NT2/D1 (cell line): ENCODE measurements at regions not wholly inside any gene's neighbourhood (a gene's known extent, or its start where the extent isn't known, plus 50 kb on each side); places are given as distances from the start of the nearest gene placed in this dataset.

Experiments used
- DNase-seq: peaks from one replicate; pipeline ENCODE4 v3.0.0-alpha.2; 2011; ENCODE audit warnings: low read depth, low spot score
- H3K27me3 ChIP-seq: 2 replicates; pipeline ENCODE4 v1.6.0; 2011; ENCODE audit warnings: mild to moderate bottlenecking; ENCODE audit not compliant: insufficient read length, insufficient read depth
- H3K36me3 ChIP-seq: 2 replicates; pipeline ENCODE4 v1.6.1; 2011; ENCODE audit warnings: mild to moderate bottlenecking, low read length, mixed read lengths; ENCODE audit not compliant: insufficient read depth, insufficient read length
- H3K4me1 ChIP-seq: 2 replicates; pipeline ENCODE4 v1.5.1; 2011; ENCODE audit not compliant: insufficient read depth, insufficient read length
- H3K4me3 ChIP-seq: 2 replicates; pipeline ENCODE4 v1.5.1; 2011; ENCODE audit warnings: low read depth; ENCODE audit not compliant: insufficient read length
- H3K9ac ChIP-seq: 2 replicates; pipeline ENCODE4 v1.6.0; 2011; ENCODE audit warnings: low read depth; ENCODE audit not compliant: insufficient read length
- H3K9me3 ChIP-seq: 2 replicates; pipeline ENCODE4 v1.5.1; 2011; ENCODE audit warnings: mild to moderate bottlenecking, low read length; ENCODE audit not compliant: insufficient read depth
- SUZ12 ChIP-seq: IDR thresholded peaks from 2 replicates; pipeline ENCODE4 v1.6.1; 2011; ENCODE audit not compliant: insufficient read length, insufficient read depth; ENCODE audit errors: extremely low read depth
- YY1 ChIP-seq: IDR thresholded peaks from 2 replicates; pipeline ENCODE4 v1.6.1; 2011; ENCODE audit not compliant: insufficient read length, insufficient read depth
- ZNF274 ChIP-seq: IDR thresholded peaks from 2 replicates; pipeline ENCODE4 v1.6.1; 2011; ENCODE audit warnings: mild to moderate bottlenecking, low read depth, low read length

DNA sequence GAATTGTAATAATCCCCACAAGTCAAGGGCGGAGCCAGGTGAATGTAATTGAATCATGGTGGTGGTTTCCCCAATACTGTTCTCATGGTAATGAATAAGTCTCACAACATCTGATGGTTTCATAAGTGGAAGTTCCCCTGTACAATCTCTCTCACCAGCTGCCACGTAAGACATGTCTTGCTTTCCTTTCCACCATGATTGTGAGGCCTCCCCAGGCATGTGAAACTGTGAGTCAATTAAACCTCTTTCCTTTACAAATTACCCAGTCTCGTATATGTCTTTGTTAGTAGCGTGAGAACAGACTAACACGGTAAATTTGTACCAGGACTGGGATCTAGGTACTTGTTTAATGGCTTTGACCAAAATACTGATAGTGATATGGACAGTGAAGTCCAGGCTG lies 744.3 kb upstream of the REG3G start:
- H3K9ac ChIP-seq, result no peak overlapping the region
- DNase-seq, result no peak
- no peak overlapping the region for H3K4me3 ChIP-seq
- no peaks in the 10 kb centered on the region for H3K36me3 ChIP-seq
- H3K9me3 ChIP-seq, result peaks cover 4% of the 10 kb centered on the region; the same call in 1 of the 2 replicates
- TF ChIP-seq SUZ12, result no peak
- no peak for TF ChIP-seq ZNF274
- TF ChIP-seq YY1, result no peak
- no peaks in the 10 kb centered on the region for H3K27me3 ChIP-seq
- H3K4me1 ChIP-seq, result no peaks in the 10 kb centered on the region

DNA sequence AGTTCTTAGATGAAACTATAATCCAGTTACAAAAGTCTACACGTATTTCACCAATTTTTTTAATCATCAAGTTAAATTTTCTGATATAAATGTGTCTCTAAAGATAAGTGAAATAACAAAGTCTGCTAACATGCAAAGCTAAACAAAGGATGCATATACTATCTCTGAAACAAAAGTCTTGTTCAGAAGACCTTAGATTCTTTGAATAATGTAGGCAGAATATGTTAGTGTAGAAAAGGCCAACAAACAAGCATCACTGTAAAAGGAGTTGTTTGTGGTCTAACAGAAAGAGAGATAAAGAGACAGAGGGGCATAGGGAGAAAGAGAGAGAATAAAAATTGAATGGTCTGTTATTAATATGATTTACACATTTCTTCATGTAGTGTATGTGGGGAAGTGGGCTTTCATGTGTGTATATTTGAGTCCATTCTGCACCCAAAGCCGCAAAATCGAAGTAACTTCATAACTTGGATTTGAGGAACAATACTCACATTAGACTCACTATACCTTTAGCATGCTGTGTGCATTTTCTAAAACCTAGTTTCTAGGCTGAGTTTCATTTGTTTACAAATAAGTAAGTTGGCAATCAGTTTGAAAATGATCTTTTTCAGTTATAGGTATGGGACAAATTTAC lies 734.8 kb upstream of the REG3G start:
- TF ChIP-seq SUZ12 (no peak), ZNF274 (no peak), YY1 (no peak)
- H3K36me3 ChIP-seq, result no peaks in the 10 kb centered on the region

DNA sequence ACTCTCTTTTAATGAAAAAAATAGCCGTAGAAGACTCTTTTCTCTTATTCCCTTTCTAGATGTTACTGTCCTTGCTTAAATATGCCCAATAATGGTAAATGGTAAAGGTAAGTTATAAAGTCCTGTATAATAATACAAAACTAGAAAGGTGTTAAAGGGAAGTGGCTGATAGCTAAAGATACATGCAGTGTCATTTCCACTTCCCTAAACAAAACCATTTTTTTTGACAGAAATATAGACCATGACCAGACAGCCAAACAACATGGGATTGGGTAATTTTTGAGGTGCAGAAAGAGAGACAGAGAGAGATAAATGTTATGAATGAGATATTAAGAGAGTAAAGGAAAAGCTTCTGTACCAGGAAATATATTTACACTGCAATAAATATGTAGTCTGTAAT lies 731.7 kb upstream of the REG3G start:
- Histone ChIP-seq H3K27me3 (no peaks in the 10 kb centered on the region), H3K4me3 (no peak overlapping the region), H3K9me3 (no peaks in the 10 kb centered on the region), H3K36me3 (no peaks in the 10 kb centered on the region), H3K4me1 (no peaks in the 10 kb centered on the region), H3K9ac (no peak overlapping the region)
- no peak for DNase-seq
- TF ChIP-seq SUZ12, result no peak
- no peak for TF ChIP-seq YY1
- TF ChIP-seq ZNF274, result no peak

More for the DNA sequence above, 734.8 kb upstream of the REG3G start:
- Histone ChIP-seq H3K27me3 (no peaks in the 10 kb centered on the region), H3K9me3 (no peaks in the 10 kb centered on the region), H3K4me1 (no peaks in the 10 kb centered on the region), H3K4me3 (no peak overlapping the region), H3K9ac (no peak overlapping the region)
- no peak for DNase-seq

DNA sequence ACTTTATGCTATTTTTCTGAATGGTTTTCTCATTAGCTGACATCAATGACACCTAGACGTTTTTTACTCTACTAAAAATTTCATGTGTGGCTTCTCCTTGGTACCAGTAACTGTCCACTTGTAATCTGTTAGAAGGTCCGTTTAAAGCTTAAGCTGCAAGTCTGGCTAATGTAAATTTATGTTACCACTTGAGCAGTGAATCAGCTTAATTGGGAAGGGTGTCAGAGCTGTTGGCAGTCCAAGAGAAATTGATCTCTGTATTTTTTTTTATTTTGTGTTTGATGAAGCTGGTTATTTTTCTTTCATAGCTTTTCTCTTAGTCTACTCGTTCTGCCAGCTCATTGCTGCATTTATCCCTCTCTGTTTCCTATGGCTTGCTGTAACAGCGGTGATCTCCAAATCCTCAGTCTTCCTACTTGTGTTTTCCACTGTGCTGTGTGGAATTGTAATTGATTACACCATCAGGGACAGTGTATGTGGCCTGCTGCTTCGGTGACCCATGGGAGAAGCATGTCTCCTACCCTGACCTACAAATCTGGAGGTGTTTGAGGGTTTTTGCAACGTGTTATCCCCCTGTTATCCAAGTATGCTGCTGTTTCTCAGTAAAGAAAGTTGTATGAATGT lies 724.2 kb upstream of the REG3G start:
- Histone ChIP-seq H3K36me3 (no peaks in the 10 kb centered on the region), H3K9me3 (no peaks in the 10 kb centered on the region), H3K27me3 (no peaks in the 10 kb centered on the region), H3K9ac (no peak overlapping the region), H3K4me3 (no peak overlapping the region), H3K4me1 (no peaks in the 10 kb centered on the region)
- TF ChIP-seq ZNF274 (no peak), SUZ12 (no peak), YY1 (no peak)
- no peak for DNase-seq

DNA sequence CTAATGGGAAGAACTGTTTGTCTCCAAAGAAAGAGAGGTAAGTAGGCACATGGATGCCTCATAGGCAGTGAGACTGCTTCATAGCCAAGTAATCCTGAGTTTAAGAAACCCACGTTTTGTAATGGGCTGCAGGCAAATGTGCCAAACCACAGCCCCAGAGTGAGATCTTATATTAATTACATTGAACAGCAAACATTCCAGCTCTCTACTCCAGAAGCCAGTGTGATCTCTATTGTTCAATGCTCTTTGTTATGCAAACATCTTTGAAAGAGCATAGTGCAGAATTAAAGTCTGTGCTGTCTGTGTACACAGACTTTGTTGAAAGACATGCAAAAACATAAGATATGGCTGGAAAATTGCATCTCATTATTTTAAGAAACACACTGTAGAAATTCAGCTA lies 720.8 kb upstream of the REG3G start:
- no peaks in the 10 kb centered on the region for H3K4me1 ChIP-seq
- TF ChIP-seq SUZ12, result no peak
- TF ChIP-seq ZNF274, result no peak
- TF ChIP-seq YY1, result no peak
- H3K9me3 ChIP-seq, result no peaks in the 10 kb centered on the region
- no peak overlapping the region for H3K9ac ChIP-seq
- no peak for DNase-seq
- H3K36me3 ChIP-seq, result no peaks in the 10 kb centered on the region
- H3K27me3 ChIP-seq, result no peaks in the 10 kb centered on the region
- no peak overlapping the region for H3K4me3 ChIP-seq

DNA sequence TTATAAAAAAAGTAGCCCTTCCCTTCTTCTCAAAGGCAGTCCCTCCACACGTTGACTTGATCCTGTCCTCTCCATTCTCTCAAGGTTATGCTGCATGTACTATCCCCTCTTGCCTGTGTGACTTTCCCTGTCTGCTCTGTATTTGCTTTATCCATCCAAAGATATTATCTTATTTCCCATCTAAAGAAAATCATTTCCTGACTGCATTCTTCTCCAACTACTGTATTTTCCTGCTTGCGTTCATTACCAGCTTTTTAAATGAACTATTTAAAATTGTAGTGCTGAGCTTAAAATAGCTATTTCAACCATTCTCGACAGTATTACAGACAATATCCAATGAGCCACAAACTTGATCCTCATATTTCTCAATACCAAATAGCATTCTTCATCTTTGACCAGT lies 716.0 kb upstream of the REG3G start:
- Histone ChIP-seq H3K9ac (no peak overlapping the region), H3K4me3 (no peak overlapping the region), H3K4me1 (no peaks in the 10 kb centered on the region), H3K36me3 (no peaks in the 10 kb centered on the region), H3K9me3 (no peaks in the 10 kb centered on the region), H3K27me3 (no peaks in the 10 kb centered on the region)
- TF ChIP-seq SUZ12 (no peak), ZNF274 (no peak)
- DNase-seq, result no peak

DNA sequence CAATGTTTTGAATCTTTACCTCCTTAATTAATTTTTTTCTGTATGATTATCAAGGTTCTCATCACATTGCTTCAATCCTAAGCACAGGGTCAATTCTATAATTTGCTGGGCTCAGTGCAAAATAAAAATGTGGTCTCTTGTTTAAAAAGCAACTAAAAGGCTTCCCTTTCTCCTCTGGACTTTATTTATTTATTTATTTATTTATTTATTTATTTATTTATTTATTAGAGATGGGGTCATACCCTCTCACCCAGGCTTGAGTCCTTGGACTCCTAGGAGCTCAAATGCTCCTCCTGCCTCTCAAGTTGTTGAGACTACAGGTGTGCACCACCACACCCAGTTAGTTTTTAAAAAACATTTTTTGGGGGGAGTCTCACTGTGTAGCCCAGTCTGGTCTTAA lies 710.1 kb upstream of the REG3G start:
- Histone ChIP-seq H3K4me1 (no peaks in the 10 kb centered on the region), H3K4me3 (no peak overlapping the region), H3K36me3 (no peaks in the 10 kb centered on the region), H3K9me3 (no peaks in the 10 kb centered on the region), H3K9ac (no peak overlapping the region), H3K27me3 (no peaks in the 10 kb centered on the region)
- no peak for DNase-seq
- TF ChIP-seq ZNF274 (no peak), SUZ12 (no peak), YY1 (no peak)
